Body of pancreas (tissue), 4 donors: ENCODE measurements at regions not wholly inside any gene's neighbourhood (a gene's known extent, or its start where the extent isn't known, plus 50 kb on each side); places are given as distances from the start of the nearest gene placed in this dataset.

Experiments used
- POLR2A ChIP-seq, 3 donors: fragments of 450-650 bp; IDR thresholded peaks; one replicate each; pipeline ENCODE4 v1.6.1; 2016; ENCODE audit warnings: antibody characterized with exemption in 3 of 3, mild to moderate bottlenecking in 2 of 3
- TF ChIP-seq, protein P1 (sequence below), 7 experiments: fragments of 450-650 bp in 4 of 7; fragments of 200-600 bp in 3 of 7; sonication (generic) in 3 of 7; IDR thresholded peaks; one replicate each; pipeline ENCODE4 v1.5.1; 2016 to 2019; ENCODE audit warnings: antibody characterized with exemption in 7 of 7

DNA sequence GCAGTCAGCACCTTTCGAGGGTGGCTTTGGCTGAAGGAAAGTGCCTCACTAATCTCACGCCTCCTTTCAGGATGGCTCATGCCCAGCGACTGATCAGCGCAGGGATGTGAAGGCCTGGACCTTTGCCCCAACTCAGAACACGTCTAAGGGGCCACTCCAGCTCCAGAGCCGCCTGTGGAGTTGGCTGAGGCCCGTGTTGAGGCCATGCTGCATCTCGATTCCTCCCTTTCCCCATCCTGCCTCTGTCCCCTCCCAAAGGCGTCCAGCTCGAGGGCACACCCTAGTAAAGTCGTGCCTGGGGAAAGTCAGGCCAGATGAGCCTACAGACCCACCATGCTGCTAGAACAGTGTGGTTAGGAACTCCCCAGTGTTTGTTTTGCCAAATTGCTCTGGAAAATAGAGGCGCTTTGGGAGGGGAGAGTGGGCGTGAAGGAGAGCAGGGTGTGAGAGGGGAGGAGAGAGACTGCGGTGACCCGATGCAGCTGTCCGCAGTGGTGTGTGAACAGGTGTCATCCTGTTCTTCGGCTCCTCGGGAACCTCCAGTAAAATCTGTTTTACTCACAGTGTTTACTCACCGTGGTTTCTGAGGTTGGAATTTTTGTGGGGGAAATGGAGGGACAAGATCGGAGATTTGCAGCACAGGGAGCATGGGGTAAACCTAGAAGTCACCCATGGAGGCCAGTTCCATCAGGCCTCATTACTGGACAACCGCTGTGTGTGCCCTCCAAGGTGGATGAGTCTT lies 85.0 kb upstream of the PMEPA1 start:
- TF ChIP-seq, protein P1, sequence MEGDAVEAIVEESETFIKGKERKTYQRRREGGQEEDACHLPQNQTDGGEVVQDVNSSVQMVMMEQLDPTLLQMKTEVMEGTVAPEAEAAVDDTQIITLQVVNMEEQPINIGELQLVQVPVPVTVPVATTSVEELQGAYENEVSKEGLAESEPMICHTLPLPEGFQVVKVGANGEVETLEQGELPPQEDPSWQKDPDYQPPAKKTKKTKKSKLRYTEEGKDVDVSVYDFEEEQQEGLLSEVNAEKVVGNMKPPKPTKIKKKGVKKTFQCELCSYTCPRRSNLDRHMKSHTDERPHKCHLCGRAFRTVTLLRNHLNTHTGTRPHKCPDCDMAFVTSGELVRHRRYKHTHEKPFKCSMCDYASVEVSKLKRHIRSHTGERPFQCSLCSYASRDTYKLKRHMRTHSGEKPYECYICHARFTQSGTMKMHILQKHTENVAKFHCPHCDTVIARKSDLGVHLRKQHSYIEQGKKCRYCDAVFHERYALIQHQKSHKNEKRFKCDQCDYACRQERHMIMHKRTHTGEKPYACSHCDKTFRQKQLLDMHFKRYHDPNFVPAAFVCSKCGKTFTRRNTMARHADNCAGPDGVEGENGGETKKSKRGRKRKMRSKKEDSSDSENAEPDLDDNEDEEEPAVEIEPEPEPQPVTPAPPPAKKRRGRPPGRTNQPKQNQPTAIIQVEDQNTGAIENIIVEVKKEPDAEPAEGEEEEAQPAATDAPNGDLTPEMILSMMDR (IDR thresholded peaks at IDR 0.05), result no peak
- no peak for TF ChIP-seq POLR2A (IDR thresholded peaks at IDR 0.05)
